T-helper 22 cell (primary cell): ENCODE measurements at regions not wholly inside any gene's neighbourhood (a gene's known extent, or its start where the extent isn't known, plus 50 kb on each side); places are given as distances from the start of the nearest gene placed in this dataset.
"Not testable (repeated sequence)": the region's sequence is repeated elsewhere in the genome, so short reads cannot be mapped to it uniquely, and the experiment has no call there.

ENCODE experiments used
- DNase-seq: peaks from one replicate; pipeline ENCODE4 v3.0.0-alpha.2; 2020; ENCODE audit warnings: low read depth

GRCh38 chr14:25699981-25700380 is 650.0 kb upstream of the STXBP6 start:
- no peak for DNase-seq

GRCh38 chr14:25698111-25698510 is 648.2 kb upstream of the STXBP6 start:
- no peak for DNase-seq

GRCh38 chr14:25696176-25696575 is 646.2 kb upstream of the STXBP6 start:
- no peak for DNase-seq

GRCh38 chr14:25685004-25685403 is 635.1 kb upstream of the STXBP6 start:
- DNase-seq, result no peak

- no peak for DNase-seq
Measured at GRCh38 chr14:25680934-25681333, 631.0 kb upstream of the STXBP6 start.

GRCh38 chr14:25680511-25680910 is 630.6 kb upstream of the STXBP6 start:
- DNase-seq, result not testable (repeated sequence)

GRCh38 chr14:25677111-25677510 is 627.2 kb upstream of the STXBP6 start:
- DNase-seq, result no peak

- DNase-seq, result no peak
Measured at GRCh38 chr14:25667387-25667786, 617.4 kb upstream of the STXBP6 start.

GRCh38 chr14:25666877-25667276 is 616.9 kb upstream of the STXBP6 start:
- DNase-seq, result no peak

GRCh38 chr14:25658988-25659387 is 609.0 kb upstream of the STXBP6 start:
- no peak for DNase-seq

- no peak for DNase-seq
Measured at GRCh38 chr14:25630447-25630846, 580.5 kb upstream of the STXBP6 start.

GRCh38 chr14:25628978-25629377 is 579.0 kb upstream of the STXBP6 start:
- DNase-seq, result no peak

- no peak for DNase-seq
Measured at GRCh38 chr14:25628390-25628789, 578.4 kb upstream of the STXBP6 start.

- no peak for DNase-seq
Measured at GRCh38 chr14:25626986-25627385, 577.0 kb upstream of the STXBP6 start.

- DNase-seq, result no peak
Measured at GRCh38 chr14:25622763-25623162, 572.8 kb upstream of the STXBP6 start.

GRCh38 chr14:25620515-25620914 is 570.6 kb upstream of the STXBP6 start:
- DNase-seq, result no peak

GRCh38 chr14:25615174-25615573 is 565.2 kb upstream of the STXBP6 start:
- no peak for DNase-seq

GRCh38 chr14:25607192-25607591 is 557.2 kb upstream of the STXBP6 start:
- DNase-seq, result no peak

- DNase-seq, result no peak
Measured at GRCh38 chr14:25602106-25602505, 552.2 kb upstream of the STXBP6 start.

GRCh38 chr14:25588751-25589150 is 538.8 kb upstream of the STXBP6 start:
- DNase-seq, result no peak

- DNase-seq, result no peak
Measured at GRCh38 chr14:25574628-25575325, 524.8 kb upstream of the STXBP6 start.

GRCh38 chr14:25570483-25570882 is 520.5 kb upstream of the STXBP6 start:
- no peak for DNase-seq

GRCh38 chr14:25557466-25557865 is 507.5 kb upstream of the STXBP6 start:
- DNase-seq, result no peak

GRCh38 chr14:25552826-25553225 is 502.9 kb upstream of the STXBP6 start:
- DNase-seq, result no peak
